WERI-Rb-1 (cell line): ENCODE measurements at regions not wholly inside any gene's neighbourhood (a gene's known extent, or its start where the extent isn't known, plus 50 kb on each side); places are given as distances from the start of the nearest gene placed in this dataset.

Source experiments
- DNase-seq: peaks from one replicate; pipeline ENCODE4 v3.0.0-alpha.2; 2020
- H3K27ac ChIP-seq: fragments of 250-450 bp; sonication (Bioruptor Pico); 2 replicates; pipeline ENCODE4 v1.5.1; 2020; ENCODE audit warnings: mild to moderate bottlenecking, moderate library complexity
- H3K27me3 ChIP-seq: fragments of 250-450 bp; sonication (Bioruptor Pico); 2 replicates; pipeline ENCODE4 v1.5.1; 2021; ENCODE audit warnings: mild to moderate bottlenecking, low read depth, moderate library complexity; ENCODE audit not compliant: insufficient read depth, severe bottlenecking
- H3K36me3 ChIP-seq: fragments of 250-450 bp; sonication (Bioruptor Pico); 2 replicates; pipeline ENCODE4 v1.5.1; 2020; ENCODE audit warnings: mild to moderate bottlenecking, moderate library complexity
- H3K4me3 ChIP-seq: 2 replicates; pipeline ENCODE4 v1.5.1; 2011; ENCODE audit warnings: low read depth, mild to moderate bottlenecking, control low read depth, low read length
- H3K9me3 ChIP-seq: fragments of 250-450 bp; sonication (Bioruptor Pico); 2 replicates; pipeline ENCODE4 v1.5.1; 2021; ENCODE audit warnings: mild to moderate bottlenecking, moderate library complexity; ENCODE audit not compliant: severe bottlenecking
- TF ChIP-seq, protein P1 (sequence below): IDR thresholded peaks from 2 replicates; pipeline ENCODE4 v1.5.1; 2011; ENCODE audit warnings: low read depth, mild to moderate bottlenecking, control low read depth, inconsistent platforms, low read length

DNA sequence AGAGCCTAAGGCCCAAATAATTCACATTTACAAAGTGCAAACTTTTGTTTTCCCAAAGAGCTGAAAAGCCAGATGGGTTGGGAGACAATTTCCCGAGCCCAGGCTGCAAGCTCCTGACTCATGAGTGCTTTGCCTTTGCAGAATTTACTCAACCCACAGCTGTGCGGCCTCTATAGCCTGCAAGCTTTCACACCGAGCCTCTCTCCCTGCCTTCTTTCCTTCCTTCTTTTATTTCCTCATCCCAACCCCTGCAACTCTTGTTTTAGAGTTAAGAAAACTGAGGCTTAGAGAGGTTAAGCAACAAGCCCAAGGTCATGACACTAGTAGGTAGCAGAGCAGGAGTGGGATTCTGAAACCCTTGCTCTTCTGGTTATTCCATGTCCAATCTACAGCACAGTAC lies 203.0 kb upstream of the GPR26 start:
- no peaks in the 10 kb centered on the region for H3K36me3 ChIP-seq
- H3K9me3 ChIP-seq: no peaks in the 10 kb centered on the region
- H3K27ac ChIP-seq: no peak overlapping the region
- H3K27me3 ChIP-seq: no peaks in the 10 kb centered on the region
- TF ChIP-seq, protein P1, sequence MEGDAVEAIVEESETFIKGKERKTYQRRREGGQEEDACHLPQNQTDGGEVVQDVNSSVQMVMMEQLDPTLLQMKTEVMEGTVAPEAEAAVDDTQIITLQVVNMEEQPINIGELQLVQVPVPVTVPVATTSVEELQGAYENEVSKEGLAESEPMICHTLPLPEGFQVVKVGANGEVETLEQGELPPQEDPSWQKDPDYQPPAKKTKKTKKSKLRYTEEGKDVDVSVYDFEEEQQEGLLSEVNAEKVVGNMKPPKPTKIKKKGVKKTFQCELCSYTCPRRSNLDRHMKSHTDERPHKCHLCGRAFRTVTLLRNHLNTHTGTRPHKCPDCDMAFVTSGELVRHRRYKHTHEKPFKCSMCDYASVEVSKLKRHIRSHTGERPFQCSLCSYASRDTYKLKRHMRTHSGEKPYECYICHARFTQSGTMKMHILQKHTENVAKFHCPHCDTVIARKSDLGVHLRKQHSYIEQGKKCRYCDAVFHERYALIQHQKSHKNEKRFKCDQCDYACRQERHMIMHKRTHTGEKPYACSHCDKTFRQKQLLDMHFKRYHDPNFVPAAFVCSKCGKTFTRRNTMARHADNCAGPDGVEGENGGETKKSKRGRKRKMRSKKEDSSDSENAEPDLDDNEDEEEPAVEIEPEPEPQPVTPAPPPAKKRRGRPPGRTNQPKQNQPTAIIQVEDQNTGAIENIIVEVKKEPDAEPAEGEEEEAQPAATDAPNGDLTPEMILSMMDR: no peak
- no peak overlapping the region for H3K4me3 ChIP-seq
- no peak for DNase-seq

DNA sequence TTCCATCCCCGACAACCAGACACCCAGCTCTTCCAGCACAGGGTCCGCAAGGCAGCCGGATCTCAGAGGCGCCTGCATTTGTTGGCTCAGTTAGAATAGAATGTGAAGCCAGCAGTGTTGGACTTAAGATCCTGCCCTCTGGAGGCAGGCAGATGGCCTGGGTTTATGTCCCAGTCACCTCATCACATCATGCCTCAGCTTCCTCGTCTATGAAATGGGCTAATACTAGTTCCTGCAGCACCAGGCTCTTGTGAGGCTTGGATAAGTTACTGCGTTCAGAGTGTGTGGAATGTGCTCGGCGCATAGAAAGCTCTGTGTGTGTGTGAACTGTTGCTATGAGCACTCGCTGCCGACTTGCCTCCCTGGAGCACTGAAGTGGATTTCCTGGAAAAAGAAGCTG lies 202.5 kb upstream of the GPR26 start:
- H3K27ac ChIP-seq: no peak overlapping the region
- no peaks in the 10 kb centered on the region for H3K36me3 ChIP-seq
- no peak for DNase-seq
- no peak overlapping the region for H3K4me3 ChIP-seq
- TF ChIP-seq, protein P1: no peak
- no peaks in the 10 kb centered on the region for H3K27me3 ChIP-seq
- no peaks in the 10 kb centered on the region for H3K9me3 ChIP-seq

DNA sequence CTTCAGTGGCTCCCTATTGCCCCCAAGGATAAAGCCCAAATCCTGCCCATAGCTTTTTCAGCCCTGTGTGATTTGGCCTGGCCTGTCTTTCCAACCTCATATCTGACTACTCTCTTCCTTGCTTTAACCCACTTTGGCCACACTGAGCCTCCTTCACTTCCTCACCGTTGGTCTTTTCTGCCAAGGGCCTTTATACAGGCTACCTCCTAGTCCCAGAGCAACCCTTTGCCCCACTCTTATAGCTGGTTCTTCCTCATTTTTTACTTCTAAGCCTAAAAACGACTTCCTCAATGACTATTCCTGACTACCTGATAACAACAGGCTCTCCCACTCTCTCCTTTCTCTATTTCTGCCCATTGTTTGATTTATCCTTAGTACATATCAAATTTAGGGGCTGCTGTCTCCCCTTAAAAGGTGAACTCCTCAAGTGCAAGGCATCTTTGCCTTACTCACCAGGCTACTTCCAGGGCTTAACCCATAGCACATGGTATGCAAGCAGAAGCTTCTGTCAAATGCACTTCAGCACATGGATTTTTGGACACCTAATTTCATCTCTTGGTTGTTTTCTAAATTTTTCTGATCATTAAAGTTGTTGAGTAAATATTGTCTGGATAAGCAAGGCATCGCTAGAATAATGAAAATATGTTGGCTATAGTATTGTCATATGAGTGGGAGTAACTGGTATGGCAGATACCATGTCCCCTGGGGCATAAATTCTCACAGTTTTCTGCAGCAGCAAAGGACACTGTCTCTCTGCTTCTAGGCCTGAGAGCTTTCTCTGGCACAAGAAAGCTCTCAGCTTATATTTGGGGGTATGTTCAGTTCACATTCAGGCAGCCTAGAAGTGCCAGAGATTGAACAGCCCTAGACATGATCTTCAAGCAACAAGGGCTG lies 201.5 kb upstream of the GPR26 start:
- TF ChIP-seq, protein P1: no peak
- no peaks in the 10 kb centered on the region for H3K36me3 ChIP-seq
- H3K27me3 ChIP-seq: no peaks in the 10 kb centered on the region
- H3K4me3 ChIP-seq: no peak overlapping the region
- H3K27ac ChIP-seq: peak overlapping the region; percentile 23
- no peaks in the 10 kb centered on the region for H3K9me3 ChIP-seq
- no peak for DNase-seq

DNA sequence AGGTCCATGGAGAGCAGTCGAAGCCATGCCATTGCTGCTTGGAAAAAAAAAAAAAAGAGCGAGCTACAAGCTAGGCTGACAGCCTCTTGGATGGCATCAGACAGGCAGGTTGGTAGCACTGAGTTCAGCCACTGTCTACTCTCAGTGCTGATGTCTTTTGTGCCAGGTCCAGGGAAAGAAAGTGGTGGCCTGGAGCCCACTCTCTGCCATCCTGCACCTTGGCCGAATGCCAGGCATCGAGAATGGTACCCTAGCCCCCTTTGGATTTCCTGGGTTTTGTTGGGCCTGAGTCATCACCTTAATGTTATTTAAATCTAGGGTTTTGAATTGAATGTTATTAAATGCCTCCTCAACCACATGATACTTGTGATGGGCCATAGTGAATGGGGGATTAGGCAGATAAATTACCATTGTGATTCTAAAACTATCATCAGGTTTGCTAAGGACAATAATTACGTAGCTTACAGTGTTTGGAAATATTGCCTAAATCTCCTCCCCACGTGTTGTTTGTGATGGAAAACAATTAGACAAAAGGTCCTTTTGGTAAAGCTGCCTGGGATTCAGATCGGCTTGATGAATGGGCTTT lies 195.7 kb upstream of the GPR26 start:
- TF ChIP-seq, protein P1: no peak
- no peak overlapping the region for H3K4me3 ChIP-seq
- DNase-seq: no peak
- no peaks in the 10 kb centered on the region for H3K36me3 ChIP-seq
- no peak overlapping the region for H3K27ac ChIP-seq
- no peaks in the 10 kb centered on the region for H3K9me3 ChIP-seq
- H3K27me3 ChIP-seq: no peaks in the 10 kb centered on the region

DNA sequence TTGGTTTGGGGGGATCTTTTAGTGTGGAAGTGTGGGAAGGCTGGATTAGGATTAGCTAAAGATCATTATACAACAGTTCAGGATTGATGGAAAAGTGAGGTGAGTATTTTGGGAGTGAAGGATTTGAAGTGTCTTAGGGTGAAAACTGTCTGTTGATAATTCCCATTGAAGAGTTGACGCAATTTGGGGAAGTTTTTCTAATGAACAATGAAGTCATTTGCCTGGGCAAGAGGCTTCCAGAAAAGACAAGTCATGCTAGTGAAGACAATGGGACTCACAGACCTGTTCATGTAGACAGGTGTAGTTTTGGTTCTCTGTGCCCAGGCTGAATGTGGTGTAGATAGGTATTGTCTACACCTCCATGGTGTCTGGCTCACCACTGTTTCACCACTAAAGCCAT lies 194.3 kb upstream of the GPR26 start:
- DNase-seq: no peak
- TF ChIP-seq, protein P1: no peak
- Histone ChIP-seq H3K4me3 (no peak overlapping the region), H3K27me3 (no peaks in the 10 kb centered on the region), H3K27ac (no peak overlapping the region), H3K9me3 (no peaks in the 10 kb centered on the region), H3K36me3 (no peaks in the 10 kb centered on the region)

DNA sequence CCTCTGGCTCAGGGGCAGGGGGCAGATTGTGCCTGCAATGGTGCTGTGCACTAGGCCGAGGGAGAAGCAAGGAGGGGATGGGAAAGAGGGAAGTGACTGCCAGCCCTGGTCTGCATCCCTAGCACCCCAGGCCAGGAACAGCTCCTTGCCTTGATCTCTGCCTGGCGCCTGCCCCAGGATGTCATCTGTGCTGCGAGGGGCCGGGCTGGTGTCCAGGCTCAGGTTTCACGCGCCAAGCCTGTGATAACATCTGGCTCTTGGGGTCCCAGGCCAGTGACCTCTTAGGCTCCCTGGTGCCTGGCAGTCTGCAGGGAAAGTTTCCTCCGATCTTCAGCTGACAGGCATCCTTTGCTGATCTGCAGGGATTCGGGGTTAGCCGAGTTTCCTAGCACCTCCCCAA lies 193.5 kb upstream of the GPR26 start:
- no peak overlapping the region for H3K27ac ChIP-seq
- no peak overlapping the region for H3K4me3 ChIP-seq
- no peaks in the 10 kb centered on the region for H3K27me3 ChIP-seq
- peak; percentile 55 for DNase-seq
- no peaks in the 10 kb centered on the region for H3K9me3 ChIP-seq
- TF ChIP-seq, protein P1: no peak
- H3K36me3 ChIP-seq: no peaks in the 10 kb centered on the region
